HL-60/S4 treated with phorbol 12-myristate 13-acetate at 8.2 ng/mL for 4 days and 3 days (cell line): ENCODE measurements at regions not wholly inside any gene's neighbourhood (a gene's known extent, or its start where the extent isn't known, plus 50 kb on each side); places are given as distances from the start of the nearest gene placed in this dataset.
"Not testable (repeated sequence)": the region's sequence is repeated elsewhere in the genome, so short reads cannot be mapped to it uniquely, and the experiment has no call there.

Experiments
- in situ Hi-C: fragments of 300-500 bp; cut with MboI; formaldehyde crosslinking; loops from 2 replicates; pipeline ENCODE4 v1.15.0; 2022; ENCODE audit warnings: low sequenced_read_pairs

DNA sequence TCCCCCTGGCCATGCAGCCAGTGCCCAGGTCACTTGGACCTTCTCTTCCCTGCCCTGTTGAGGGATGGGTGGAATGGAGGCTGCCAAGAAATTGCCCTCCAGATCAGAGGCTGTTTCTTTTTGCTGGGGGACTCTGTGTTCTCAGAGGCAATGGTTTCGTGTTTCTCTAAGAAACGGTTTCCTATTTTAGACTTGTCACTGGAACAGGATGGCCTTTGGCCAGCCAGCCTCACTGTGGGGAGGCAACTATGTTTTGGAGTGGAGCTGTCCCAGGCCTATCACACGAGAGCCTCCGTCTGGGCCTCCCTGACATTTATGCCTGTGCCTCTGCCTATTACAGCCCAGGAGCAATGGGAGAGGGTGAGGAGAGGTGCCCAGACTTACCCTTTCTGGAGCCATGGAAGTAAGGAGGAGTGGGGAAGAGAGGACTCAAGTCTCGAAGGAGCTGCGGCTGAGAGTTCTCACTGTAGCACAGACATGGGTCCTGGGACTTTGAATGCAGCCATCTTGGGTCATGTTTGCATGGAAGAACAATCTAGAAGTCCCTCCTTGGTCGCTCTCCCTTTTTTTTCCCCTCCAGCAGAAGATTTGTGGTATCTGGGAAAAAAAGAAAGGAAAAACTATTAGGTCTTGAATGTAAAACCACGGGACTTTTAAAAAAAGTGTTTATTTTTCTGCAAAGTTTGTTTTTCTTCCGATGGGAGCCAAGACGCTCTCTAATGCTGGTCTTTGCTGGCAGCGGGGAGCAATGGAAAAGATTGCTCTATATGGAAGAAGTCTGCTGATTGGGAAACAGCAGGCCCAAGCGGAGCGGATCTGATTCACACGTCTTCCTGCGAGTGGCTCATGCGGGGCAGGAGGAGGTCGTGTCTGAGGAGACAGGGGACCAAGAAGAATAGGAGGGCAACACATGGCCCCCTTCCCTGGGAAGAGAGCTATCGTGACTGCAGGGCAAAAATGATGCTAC lies 219.2 kb downstream of the FOXD2 start:
- in situ Hi-C loops, result no loop called here

DNA sequence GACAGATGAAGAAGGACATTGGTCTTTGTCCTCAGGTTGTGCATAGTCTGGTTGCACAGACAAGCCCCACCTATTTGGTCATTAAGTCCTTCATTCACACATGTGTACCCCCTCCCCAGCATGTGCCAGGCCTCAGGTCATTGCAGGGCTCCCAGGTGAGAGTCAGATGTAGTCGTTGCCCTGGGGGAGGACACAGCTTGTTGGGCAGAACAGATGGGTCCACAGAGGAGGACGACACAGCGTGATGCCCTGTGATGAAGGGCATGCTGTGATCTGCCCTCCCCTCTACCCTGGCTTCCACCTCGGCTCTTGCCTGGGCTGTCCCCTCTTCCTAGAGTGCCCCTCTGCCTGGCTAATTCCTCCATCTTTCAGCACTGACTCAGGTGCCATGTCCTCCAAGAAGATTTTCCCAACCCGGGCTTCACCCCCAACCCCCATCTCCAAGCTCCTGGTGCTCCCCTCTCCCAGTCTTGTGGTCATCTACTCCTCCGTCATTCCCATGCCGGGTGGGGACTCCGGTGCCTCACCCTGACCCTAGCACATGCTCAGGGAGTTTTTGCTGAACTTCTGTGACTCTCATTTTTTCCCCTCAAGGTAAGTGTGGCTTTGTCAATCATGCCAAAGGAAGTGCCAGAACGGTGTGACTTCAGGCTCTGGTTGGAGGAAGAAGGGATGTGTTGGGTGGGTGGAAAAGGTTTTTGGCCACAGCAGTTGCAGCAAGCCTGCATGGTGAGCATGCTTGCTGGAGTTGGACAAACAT lies 220.5 kb downstream of the FOXD2 start:
- in situ Hi-C loops, result no loop called here

DNA sequence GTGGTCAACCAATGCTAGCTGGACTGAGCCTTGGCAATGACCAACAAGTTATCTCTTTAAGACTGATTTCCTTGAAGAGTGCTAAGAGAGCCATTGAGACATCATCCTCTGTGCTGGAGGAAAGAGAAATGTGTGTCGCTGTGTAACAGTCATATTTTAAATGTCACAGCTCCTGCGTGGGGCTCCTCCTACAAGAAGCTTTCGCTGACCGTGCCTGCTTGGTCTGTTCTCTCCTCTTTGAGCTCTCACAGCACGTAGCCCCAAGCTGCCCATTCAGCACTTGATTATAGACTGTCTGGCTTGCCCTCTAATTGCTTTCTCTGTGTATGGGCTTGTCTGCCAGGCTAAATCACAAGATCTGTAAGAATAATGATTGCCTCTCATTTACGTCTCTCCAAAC lies 221.3 kb downstream of the FOXD2 start:
- in situ Hi-C loops, result no loop called here

DNA sequence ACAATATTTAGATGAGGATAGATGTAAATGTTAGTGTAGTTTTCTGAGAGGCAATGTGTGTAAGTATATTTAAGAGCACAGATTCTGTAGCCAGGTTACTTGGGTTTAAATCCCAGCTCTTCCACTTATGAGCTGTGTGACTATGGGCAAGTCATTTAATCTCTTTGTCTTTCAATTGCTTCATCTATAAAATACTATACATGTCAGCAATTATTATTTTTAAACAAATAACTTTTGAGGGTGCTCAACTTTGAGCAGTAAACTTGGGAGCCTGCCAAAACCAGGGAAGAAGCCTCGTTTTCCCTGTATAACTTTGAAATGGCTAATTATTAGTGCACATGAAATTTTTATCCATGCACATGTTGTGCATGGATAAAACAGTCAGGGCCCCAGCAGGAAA lies 222.8 kb downstream of the FOXD2 start:
- in situ Hi-C loops, result no loop called here

DNA sequence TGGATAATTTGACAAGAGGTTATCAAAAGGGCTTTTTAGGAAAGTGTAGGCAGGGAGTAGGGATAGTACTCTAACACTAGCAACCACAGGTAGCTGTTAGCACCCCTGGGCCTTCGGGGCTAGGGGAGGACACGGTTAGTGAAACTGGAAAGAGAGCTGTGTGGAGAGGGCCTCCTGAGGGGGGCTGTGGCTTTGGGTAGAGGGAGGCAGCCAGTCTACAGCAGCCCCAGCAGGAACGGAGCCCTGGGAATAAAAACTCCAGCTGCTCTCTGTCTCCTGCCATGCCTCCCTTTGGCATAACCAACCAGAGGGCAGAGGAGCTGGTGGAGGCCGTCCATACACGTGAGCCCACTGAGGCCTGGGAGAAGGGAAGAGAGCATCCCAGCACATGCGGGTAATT lies 223.2 kb downstream of the FOXD2 start:
- in situ Hi-C loops, result no loop called here

DNA sequence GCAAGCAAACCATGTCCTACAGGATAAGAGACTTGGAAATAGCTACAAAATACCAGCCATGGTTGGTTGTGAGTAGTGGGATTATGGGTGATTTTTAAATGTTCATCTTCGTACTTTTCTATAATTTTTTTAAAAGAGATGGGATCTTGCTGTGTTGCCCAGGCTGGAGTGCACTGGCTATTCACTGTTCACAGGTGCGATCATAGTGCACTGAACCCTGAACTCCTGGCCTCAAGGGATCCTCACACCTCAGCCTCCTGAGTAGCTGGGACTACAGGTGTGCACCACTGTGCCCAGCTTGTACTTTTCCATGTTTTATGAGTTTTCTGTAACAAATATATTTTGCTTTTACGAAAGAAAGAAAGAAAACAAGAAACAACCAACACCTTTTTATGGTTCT lies 224.2 kb downstream of the FOXD2 start:
- in situ Hi-C loops, result no loop called here

DNA sequence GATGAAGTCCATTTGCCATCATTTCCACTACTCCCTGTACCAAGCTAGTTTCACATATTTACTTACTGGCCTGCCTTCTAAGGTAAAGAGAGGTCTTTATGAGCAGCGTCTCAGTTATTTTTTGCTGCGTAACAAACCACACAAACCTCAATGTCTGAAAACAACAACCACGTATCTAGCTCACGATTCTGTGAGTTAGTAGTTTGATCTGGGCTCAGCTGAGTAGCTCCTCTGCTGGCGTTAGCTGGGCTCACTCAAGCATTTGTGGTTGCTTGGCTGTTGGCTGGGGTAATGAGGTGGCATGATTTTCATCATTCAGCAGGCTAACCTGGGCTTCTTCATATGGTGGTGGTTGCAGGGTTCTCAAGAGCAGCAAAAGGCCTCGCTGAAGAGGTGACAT lies 225.4 kb downstream of the FOXD2 start:
- in situ Hi-C loops, result no loop called here

DNA sequence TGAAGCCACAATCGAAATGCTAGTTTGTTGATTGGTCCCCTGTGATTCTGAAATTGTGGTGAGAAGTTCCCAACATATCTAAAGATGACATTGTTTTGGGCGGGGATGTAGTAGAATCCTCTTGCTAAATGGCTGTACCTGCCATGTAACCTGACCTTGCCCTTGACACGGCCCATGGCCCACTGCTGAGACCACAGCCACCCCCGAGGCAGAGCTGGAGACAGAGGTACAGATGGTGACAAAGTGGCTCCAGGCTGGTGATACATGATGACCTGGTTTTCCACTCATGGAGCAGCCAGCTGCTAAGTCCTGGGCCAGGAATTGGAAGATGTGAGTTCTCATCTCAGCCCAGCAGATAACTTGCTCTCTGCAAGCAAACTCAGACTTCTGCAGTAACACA lies 226.5 kb downstream of the FOXD2 start:
- in situ Hi-C loops, result no loop called here

DNA sequence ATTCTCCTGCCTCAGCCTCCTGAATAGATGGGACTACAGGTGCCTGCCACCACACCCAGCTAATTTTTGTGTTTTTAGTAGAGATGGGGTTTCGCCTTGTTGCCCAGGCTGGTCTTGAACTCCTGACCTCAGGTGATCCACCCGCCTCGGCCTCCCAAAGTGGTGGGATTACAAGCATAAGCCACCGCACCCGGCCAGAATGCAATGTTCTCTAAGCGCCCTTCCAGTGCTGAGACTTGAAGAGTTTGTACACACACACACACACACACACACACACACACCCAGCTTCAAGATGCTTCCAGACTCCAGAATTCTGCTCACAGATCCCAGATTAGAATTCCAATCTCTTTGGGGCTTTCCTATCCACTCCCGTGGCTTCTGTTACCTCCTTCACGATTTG lies 227.1 kb downstream of the FOXD2 start:
- in situ Hi-C loops, result not testable (repeated sequence)

DNA sequence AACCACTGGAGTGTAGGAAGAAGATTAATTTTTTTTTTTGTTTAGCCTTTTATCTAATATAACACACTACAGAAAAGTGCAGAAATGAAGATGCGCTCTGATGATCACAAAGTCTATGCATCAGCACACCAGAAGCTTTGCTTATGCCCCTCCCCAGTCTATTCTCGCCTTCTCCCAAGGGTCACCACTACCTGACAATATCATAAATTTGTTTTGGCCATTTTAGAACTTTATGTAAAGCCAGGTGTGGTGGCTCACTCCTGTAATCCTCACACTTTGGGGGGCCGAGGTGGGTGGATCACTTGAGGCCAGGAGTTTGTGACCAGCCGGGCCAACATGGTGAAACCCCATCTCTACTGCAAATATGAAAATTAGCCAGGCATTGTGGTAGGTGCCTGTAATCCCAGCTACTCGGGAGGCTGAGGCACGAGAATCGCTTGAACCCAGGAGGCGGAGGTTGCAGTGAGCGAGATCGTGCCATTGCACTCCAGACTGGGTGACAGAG lies 231.3 kb downstream of the FOXD2 start:
- in situ Hi-C loops, result no loop called here

DNA sequence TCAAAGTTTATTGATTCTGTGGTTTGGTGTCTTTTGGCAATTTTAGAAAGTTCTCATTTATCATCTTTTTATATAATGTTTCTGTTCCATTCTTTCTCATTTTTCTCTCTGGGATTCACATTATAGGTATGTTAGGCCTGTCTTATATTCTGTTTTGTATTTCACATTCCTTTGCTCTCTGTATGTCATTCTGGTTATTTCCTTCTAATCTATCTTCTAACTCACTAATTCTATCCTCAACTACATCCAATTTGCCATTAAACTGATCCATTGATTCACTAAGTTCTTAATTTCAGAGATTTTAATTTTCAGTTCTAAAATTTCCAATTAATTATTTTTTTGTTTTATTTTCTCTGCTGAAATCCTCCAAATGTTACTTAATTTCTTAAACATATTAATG lies 234.8 kb downstream of the FOXD2 start:
- in situ Hi-C loops, result no loop called here

DNA sequence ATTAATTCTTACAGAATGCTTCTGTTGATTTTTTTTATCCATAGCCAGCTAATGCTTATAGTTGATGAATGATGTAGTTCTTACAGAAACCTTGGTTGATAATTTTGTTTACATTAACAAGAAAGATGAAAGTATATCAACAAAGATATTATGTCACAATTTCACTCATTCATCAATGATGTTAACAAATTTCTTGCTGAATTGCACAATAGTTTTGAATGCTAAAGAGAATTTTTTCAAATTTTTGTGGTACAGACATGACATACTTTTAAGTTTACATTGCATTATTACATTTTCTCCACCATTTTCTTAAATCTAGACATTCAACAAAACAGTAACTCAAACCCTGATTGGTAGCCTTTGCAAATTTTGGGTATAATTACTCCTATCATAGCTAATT lies 236.3 kb downstream of the FOXD2 start:
- in situ Hi-C loops, result no loop called here

DNA sequence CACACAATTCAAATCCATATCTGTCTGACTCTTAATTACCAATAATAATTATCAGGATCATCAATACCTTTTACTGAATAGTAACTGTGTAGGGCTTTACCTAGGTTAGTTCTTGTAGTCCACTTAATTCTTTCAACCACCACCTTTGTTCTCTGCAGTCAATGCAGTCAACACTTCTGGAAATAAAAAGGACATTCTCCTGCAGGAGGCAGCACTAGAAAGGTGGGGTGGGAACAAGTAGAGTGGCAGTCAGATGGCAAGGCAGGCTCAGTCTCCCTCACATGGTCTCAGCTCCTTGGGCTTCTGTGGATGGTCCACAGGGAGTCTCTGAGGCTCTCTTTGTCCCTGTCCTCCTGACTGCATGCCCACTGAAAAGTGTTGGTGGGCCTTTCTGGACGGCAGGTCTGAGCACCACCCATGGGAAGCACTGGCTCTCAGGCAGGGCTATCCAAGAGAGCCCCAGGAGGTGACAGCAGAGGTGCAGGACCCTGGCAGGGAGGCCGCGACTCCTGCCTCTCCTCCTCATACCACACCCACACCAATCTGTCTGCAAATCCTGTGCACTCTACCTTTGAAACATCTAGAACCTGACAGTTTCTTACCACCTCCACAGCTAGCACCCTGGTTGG lies 237.3 kb downstream of the FOXD2 start:
- in situ Hi-C loops, result no loop called here

DNA sequence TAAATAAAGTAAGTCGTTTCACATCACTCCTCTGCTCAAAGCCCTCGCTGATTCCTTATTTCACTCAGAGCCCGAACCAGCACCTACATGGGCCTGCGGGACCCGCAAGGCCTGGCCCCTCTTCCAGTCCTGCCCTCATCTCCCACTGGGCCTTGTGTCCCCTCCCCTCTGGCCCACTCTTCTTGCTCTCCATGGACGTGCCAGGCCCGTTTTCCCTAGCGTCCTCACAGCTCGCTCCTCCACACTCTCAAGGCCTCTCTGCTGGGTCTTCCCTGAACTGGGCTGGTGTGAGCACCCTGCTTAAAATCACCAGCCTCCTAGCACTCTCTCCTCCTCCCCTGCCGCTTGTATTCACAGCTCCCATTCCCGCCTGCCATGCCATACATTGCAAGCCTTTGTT lies 237.9 kb downstream of the FOXD2 start:
- in situ Hi-C loops, result no loop called here

DNA sequence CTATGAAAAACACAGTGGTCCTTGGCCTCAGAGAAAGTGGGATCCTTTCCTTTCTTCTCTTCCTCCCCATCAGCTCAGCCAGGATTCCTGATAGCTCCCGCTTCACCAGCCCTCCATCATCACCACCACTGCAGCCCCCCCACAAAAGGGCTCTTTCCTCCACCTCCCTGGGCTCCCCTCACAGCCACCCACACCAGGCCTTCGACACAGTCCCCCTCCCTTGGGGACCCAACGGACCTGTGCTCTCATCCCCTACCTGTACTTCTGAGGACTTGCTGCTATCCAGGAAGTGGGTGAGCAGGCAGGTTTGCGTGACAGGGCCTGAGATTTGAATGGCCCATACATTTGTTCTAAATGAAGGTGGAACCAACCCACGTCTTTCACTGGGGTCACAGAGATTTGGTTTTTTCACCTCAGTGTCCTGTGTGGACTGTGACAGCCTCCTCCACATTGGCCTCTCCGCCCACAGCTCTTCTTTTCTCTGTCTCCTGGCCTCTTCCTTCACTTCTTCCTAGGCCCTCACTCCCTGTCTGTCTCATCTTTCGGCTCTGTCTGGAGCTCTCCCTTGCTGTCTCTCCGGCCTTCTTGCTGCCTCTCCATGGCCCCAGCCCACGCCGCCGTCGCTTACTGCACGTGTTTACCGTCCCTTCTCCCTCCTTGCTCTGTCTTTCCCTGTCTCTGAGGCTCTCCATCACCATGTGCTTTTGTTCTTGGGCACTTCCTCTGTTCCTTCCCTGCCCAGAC lies 238.6 kb downstream of the FOXD2 start:
- in situ Hi-C loops, result no loop called here

DNA sequence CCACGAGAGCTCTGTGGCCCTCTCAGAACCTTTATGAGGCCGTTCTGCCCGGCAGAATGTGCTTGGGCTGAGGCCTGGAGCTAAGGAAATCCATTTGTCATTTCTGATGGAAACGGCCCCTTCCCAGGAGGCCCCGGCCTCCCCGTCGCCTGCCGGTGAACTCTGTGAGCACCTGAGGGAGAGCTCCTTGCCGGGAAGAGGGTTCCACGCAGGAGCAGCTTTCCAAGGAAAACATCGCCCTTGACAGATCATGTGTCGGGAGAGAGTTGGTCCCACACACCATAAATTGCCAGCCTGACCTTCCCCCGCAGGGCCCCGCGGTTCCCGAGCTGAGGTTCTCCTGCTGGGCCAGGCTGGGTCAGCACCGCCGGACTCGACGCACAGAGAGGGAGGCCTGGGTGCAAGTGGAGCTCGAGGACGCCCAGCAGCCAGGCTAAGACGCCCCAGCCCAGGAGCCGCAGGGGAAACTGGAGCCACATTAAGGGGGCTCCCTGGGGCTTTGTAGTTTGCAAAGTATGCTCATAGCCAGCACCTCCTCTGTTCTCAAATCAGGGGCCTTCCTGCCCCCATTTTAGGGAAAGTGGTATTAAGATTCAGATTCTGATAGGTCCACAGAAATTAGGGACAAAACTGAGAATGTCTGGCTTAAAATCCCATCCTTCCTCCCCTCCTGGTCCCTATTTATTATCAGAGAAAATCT lies 239.5 kb downstream of the FOXD2 start:
- in situ Hi-C loops, result no loop called here

DNA sequence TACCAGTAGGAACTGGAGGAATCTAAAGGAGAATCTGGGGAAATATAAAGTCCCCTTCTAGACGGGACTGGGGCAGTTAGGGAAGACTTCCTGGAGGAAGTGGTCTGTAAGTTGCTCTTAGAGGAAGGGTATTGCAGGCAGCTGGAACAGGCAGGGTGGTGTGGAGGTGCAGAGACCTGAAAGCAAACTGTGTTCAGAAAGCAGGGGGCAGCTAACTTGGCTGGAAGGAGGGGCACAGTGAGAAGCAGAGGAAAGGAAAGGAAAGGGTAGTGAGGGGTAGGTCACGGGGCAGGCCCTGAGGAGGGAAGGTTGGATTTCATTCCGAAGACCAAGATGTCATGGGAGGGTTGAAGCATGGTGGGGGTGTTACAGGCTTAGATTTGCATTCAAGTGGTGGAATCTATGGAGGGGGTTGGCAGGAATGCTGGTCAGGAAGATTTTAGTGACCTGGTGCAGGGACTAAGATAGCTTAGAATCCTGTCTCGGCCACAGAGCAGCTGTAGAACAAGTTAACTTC lies 240.7 kb downstream of the FOXD2 start:
- in situ Hi-C loops, result no loop called here

DNA sequence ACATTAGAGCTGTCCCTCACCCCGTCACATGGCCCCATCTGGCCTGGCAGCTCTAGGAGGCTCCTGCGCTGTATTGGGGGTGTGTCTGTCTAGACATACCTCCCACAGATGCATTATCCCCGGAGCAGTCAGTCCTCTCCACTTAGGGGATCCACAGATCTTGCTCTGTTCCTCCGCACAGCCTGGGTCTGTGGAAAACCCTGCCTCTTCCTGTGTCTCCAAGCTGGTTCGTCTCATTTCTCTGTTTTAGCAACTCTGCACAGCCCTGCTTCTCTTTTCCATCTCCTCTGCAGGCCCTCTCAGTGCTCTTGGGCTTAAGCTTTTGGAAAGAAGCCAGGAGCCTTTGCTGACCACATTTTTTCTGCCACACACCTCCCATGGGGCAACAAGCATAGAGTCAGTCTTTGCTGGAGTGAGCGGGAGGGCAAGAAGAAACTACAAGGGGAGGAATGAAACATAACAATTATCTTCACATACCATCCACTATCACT lies 241.5 kb downstream of the FOXD2 start:
- in situ Hi-C loops, result no loop called here

DNA sequence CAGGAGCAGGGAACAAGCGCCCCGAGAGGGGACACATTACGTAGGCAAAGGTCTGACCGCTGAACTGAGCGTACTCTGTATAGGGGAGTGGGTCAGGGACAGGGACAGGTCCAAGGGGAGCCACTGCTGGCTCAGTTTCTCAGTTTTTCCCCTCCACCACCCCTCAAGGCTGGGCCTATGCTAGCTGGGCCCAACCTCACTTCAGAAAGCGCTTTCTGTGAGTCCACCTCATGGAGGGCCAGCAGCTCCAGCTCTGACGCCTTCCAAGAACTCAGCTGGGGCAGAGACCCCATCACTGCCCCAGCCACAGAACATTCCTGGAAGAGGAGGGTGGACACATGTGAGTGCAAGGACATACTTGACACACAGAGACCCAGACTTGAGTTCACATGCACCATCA lies 242.0 kb downstream of the FOXD2 start:
- in situ Hi-C loops, result no loop called here
